ENCODE measurements at regions not wholly inside any gene's neighbourhood (a gene's known extent, or its start where the extent isn't known, plus 50 kb on each side); places are given as distances from the start of the nearest gene placed in this dataset.

DNA sequence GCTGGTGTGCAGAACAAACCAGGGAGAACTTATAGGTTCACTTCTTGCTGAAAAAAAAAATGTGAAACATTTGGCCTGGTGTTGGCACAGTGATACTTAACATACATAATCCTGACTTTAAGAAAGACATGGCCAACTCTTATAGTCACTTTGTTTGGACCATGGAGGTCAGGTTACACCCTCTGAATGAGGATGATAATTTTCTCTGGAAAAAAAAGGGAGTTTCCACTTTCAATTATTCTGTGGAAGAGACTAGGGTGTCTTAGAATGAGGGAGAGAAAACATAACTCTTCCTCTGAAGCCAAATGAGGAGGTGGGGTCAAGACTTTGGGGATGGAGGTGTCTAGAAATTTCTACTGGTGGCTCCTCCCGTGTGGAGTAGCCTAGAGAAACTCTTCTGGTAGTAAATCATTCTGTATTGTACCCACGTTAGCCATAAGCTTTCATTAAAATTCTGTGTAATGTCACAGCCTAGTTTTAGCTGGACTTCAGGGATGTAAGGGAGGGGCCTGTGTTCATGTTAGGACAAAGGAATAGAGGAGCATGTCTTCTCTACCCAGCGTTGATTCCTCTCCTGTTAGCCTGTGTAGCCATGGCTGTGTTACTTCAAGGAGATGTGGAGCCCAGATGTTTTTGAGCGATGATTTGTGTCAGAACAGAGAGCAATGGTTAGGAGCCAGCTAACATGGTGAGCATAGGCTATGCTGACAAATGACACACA is 328.3 kb downstream of the GPAT3 start:
- Histone ChIP-seq H3K14ac (ENCODE audit: insufficient read depth, low read length) (no peak overlapping the region), H3K23ac (ENCODE audit: insufficient read length, low read depth, low read length) (no peak overlapping the region), H3K9ac (ENCODE audit: extremely low read depth, insufficient read length, low read length) (no peak overlapping the region), H3K23me2 (ENCODE audit: insufficient read length, low read depth, low read length, poor library complexity, severe bottlenecking) (no peaks in the 10 kb centered on the region), H2AK5ac (ENCODE audit: insufficient read length, low read length) (no peak overlapping the region), H2BK20ac (ENCODE audit: low read depth, low read length, poor library complexity, severe bottlenecking) (no peak overlapping the region), H3K56ac (ENCODE audit: insufficient read length, low read depth, low read length) (no peak overlapping the region), H2BK5ac (ENCODE audit: insufficient read length, low read length) (no peak overlapping the region), H3K4me2 (ENCODE audit: insufficient read depth, insufficient read length, low read length) (no peak overlapping the region), H3K4me1 (ENCODE audit: insufficient read depth, low read length) (no peaks in the 10 kb centered on the region), H3K79me2 (ENCODE audit: insufficient read depth, low read length) (0 out of 2 replicates have a peak, but pooled peaks cover 1% of the 10 kb centered on the region), H3K27ac (ENCODE audit: insufficient read length, low read depth, low read length) (no peak overlapping the region), H4K8ac (replicated peaks; ENCODE audit: insufficient read length, low read depth, low read length) (no peak overlapping the region), H2BK120ac (ENCODE audit: low read depth, low read length, poor library complexity, severe bottlenecking) (no peak overlapping the region), H2BK12ac (ENCODE audit: insufficient read length, low read depth, low read length) (no peak overlapping the region), H3K18ac (ENCODE audit: insufficient read length, low read depth, low read length) (no peak overlapping the region), H2BK15ac (ENCODE audit: low read depth, low read length) (no peak overlapping the region), H2AFZ (ENCODE audit: low read length) (no peak overlapping the region), H3K9me3 (ENCODE audit: control insufficient read depth, low read depth, low read length) (no peaks in the 10 kb centered on the region), H4K91ac (ENCODE audit: insufficient read length, low read depth, low read length) (no peak overlapping the region), H3K79me1 (ENCODE audit: insufficient read depth, low read depth, low read length, poor library complexity, severe bottlenecking) (no peaks in the 10 kb centered on the region), H3K4ac (ENCODE audit: low read depth, low read length) (no peak overlapping the region), H3K27me3 (ENCODE audit: insufficient read depth, low read length) (no peaks in the 10 kb centered on the region), H4K20me1 (ENCODE audit: control insufficient read depth, insufficient read depth, insufficient read length) (no peaks in the 10 kb centered on the region), H3T11ph (ENCODE audit: low read length) (no peak overlapping the region), H4K5ac (ENCODE audit: insufficient read length, low read depth, low read length) (no peak overlapping the region)
- TF ChIP-seq, protein P1, sequence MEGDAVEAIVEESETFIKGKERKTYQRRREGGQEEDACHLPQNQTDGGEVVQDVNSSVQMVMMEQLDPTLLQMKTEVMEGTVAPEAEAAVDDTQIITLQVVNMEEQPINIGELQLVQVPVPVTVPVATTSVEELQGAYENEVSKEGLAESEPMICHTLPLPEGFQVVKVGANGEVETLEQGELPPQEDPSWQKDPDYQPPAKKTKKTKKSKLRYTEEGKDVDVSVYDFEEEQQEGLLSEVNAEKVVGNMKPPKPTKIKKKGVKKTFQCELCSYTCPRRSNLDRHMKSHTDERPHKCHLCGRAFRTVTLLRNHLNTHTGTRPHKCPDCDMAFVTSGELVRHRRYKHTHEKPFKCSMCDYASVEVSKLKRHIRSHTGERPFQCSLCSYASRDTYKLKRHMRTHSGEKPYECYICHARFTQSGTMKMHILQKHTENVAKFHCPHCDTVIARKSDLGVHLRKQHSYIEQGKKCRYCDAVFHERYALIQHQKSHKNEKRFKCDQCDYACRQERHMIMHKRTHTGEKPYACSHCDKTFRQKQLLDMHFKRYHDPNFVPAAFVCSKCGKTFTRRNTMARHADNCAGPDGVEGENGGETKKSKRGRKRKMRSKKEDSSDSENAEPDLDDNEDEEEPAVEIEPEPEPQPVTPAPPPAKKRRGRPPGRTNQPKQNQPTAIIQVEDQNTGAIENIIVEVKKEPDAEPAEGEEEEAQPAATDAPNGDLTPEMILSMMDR (conservative IDR thresholded peaks at IDR 0.05), result no peak
- Mint-ChIP-seq H3K27ac (no peak overlapping the region), H3K4me3 (no peak overlapping the region), H3K9me3 (no peaks in the 10 kb centered on the region), H3K4me1 (peaks cover 16 to 21% of the 10 kb centered on the region in 2 experiments), H3K27me3 (ENCODE audit: low read depth) (no peaks in the 10 kb centered on the region), H3K36me3 (ENCODE audit: insufficient read depth in 1 of 3, low read depth in 3 of 3) (no peaks in the 10 kb centered on the region; a peak in 1 of 7 replicates)
- DNase-seq, result no peak
- no CpG with 5 or more reads among the region's 4 CpGs for WGBS (ENCODE audit: extremely low coverage, insufficient read length, low lambda C conversion rate)
